ENCODE measurements at regions not wholly inside any gene's neighbourhood (a gene's known extent, or its start where the extent isn't known, plus 50 kb on each side); places are given as distances from the start of the nearest gene placed in this dataset.

DNA sequence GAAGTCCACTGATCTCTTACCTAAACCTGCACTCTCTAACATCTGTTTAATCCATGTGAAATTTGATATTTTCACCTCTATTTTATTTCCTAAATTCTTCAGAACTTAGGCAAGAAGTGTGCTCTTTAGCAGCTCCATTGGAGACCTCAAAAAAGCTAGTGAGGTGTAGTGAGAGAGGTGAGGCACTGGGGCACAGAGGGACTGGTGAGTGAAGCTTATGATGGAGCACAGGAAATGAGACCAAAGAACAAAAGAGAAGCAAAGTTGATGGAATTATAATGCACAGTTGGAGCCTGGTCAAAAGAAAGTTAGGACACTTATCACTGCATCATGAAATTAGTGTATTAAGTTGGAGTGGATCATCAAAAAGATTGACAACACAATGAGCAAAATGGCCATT lies 1050.7 kb upstream of the NRXN1 start:
- no peaks in the 10 kb centered on the region for H3K27me3 Mint-ChIP-seq (ENCODE audit: insufficient read depth)
- H3K36me3 Mint-ChIP-seq (ENCODE audit: low read depth), result no peaks in the 10 kb centered on the region
- no peak overlapping the region for H3K4me3 Mint-ChIP-seq
- no peak for DNase-seq
- TF ChIP-seq, protein P1, sequence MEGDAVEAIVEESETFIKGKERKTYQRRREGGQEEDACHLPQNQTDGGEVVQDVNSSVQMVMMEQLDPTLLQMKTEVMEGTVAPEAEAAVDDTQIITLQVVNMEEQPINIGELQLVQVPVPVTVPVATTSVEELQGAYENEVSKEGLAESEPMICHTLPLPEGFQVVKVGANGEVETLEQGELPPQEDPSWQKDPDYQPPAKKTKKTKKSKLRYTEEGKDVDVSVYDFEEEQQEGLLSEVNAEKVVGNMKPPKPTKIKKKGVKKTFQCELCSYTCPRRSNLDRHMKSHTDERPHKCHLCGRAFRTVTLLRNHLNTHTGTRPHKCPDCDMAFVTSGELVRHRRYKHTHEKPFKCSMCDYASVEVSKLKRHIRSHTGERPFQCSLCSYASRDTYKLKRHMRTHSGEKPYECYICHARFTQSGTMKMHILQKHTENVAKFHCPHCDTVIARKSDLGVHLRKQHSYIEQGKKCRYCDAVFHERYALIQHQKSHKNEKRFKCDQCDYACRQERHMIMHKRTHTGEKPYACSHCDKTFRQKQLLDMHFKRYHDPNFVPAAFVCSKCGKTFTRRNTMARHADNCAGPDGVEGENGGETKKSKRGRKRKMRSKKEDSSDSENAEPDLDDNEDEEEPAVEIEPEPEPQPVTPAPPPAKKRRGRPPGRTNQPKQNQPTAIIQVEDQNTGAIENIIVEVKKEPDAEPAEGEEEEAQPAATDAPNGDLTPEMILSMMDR (conservative IDR thresholded peaks at IDR 0.05), result no peak
- Histone ChIP-seq H3K27me3 (ENCODE audit: control insufficient read depth, insufficient read depth, low read length, poor library complexity, severe bottlenecking) (no peaks in the 10 kb centered on the region), H3K4me3 (ENCODE audit: low read length) (no peak overlapping the region), H3K27ac (ENCODE audit: low read depth, low read length) (no peak overlapping the region), H3K9me3 (ENCODE audit: control insufficient read depth, low read length) (no peaks in the 10 kb centered on the region), H3K36me3 (ENCODE audit: control insufficient read depth, insufficient read depth, low read length) (no peaks in the 10 kb centered on the region), H3K4me1 (ENCODE audit: control insufficient read depth, insufficient read depth, low read length) (no peaks in the 10 kb centered on the region), H3K9ac (ENCODE audit: extremely low read depth, low read length, poor library complexity, severe bottlenecking) (no peak overlapping the region)
- H3K4me1 Mint-ChIP-seq, result peaks cover 8% of the 10 kb centered on the region
- H3K9me3 Mint-ChIP-seq, result no peaks in the 10 kb centered on the region
- H3K27ac Mint-ChIP-seq, result no peak overlapping the region

DNA sequence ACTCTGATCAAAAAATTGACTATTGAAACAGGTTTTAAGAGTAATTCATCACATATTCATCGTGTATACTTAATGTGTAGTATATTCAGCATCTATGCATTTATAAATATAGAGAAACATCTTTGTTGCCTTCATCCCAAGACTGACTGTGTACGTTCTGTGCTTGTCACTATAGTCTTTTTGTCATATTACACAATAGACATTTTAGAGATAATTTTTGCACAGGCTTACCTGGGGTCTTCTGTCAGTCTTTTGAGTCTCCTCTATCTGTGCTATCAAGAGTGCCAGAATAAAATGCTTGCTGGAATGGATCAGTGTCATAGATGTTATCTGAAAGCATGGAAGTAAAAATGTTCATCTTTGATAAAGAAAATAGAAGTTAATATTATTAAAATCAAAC lies 1047.7 kb upstream of the NRXN1 start:
- no peaks in the 10 kb centered on the region for H3K36me3 ChIP-seq (ENCODE audit: control insufficient read depth, insufficient read depth, low read length)
- no peaks in the 10 kb centered on the region for H3K9me3 Mint-ChIP-seq
- peaks cover 8% of the 10 kb centered on the region for H3K4me1 Mint-ChIP-seq
- H3K4me3 ChIP-seq (ENCODE audit: low read length), result no peak overlapping the region
- H3K4me1 ChIP-seq (ENCODE audit: control insufficient read depth, insufficient read depth, low read length), result no peaks in the 10 kb centered on the region
- H3K9me3 ChIP-seq (ENCODE audit: control insufficient read depth, low read length), result no peaks in the 10 kb centered on the region
- H3K27me3 ChIP-seq (ENCODE audit: control insufficient read depth, insufficient read depth, low read length, poor library complexity, severe bottlenecking), result no peaks in the 10 kb centered on the region
- 80 to 89% methylated on average over 1 to 2 of the region's 2 CpGs for WGBS, 2 experiments (ENCODE audit: insufficient coverage in 1 of 2, insufficient read length in 1 of 2)
- no peak overlapping the region for H3K27ac Mint-ChIP-seq
- TF ChIP-seq, protein P1 (conservative IDR thresholded peaks at IDR 0.05), result no peak
- H3K9ac ChIP-seq (ENCODE audit: extremely low read depth, low read length, poor library complexity, severe bottlenecking), result no peak overlapping the region
- no peaks in the 10 kb centered on the region for H3K36me3 Mint-ChIP-seq (ENCODE audit: low read depth)
- DNase-seq, result no peak
- H3K27me3 Mint-ChIP-seq (ENCODE audit: insufficient read depth), result no peaks in the 10 kb centered on the region
- H3K4me3 Mint-ChIP-seq, result no peak overlapping the region
- no peak overlapping the region for H3K27ac ChIP-seq (ENCODE audit: low read depth, low read length)

DNA sequence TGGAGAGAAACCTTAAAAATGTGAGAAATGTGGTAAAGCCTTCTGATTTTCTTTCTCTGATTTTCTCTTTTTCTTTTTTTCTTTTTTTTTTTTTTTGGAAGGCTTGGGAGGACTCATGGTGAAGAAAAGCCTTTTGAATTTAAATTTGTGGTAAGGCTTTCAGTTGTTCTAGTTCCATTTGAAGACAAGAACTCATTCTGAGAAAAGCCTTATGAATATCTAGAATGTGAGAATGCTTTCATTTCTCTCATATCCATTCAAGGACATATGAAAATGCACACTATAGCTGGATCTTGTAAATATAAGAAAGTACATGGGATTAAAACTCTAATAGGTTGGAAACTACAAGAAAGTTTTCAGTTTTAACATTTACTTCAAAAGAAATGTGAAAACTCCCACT lies 1045.2 kb upstream of the NRXN1 start:
- Mint-ChIP-seq H3K4me1 (no peaks in the 10 kb centered on the region), H3K9me3 (no peaks in the 10 kb centered on the region), H3K27me3 (ENCODE audit: insufficient read depth) (no peaks in the 10 kb centered on the region), H3K27ac (no peak overlapping the region), H3K36me3 (ENCODE audit: low read depth) (no peaks in the 10 kb centered on the region), H3K4me3 (no peak overlapping the region)
- no peak overlapping the region for H3K4me3 ChIP-seq (ENCODE audit: low read length)
- no peaks in the 10 kb centered on the region for H3K27me3 ChIP-seq (ENCODE audit: control insufficient read depth, insufficient read depth, low read length, poor library complexity, severe bottlenecking)
- no peaks in the 10 kb centered on the region for H3K9me3 ChIP-seq (ENCODE audit: control insufficient read depth, low read length)
- no peaks in the 10 kb centered on the region for H3K36me3 ChIP-seq (ENCODE audit: control insufficient read depth, insufficient read depth, low read length)
- no peak overlapping the region for H3K9ac ChIP-seq (ENCODE audit: extremely low read depth, low read length, poor library complexity, severe bottlenecking)
- TF ChIP-seq, protein P1 (conservative IDR thresholded peaks at IDR 0.05), result no peak
- no peak for DNase-seq
- no peak overlapping the region for H3K27ac ChIP-seq (ENCODE audit: low read depth, low read length)
- no peaks in the 10 kb centered on the region for H3K4me1 ChIP-seq (ENCODE audit: control insufficient read depth, insufficient read depth, low read length)
